ENCODE measurements at regions not wholly inside any gene's neighbourhood (a gene's known extent, or its start where the extent isn't known, plus 50 kb on each side); places are given as distances from the start of the nearest gene placed in this dataset.
A peak's percentile ranks its signal among the peaks of the same experiment; 100 is the strongest.

DNA sequence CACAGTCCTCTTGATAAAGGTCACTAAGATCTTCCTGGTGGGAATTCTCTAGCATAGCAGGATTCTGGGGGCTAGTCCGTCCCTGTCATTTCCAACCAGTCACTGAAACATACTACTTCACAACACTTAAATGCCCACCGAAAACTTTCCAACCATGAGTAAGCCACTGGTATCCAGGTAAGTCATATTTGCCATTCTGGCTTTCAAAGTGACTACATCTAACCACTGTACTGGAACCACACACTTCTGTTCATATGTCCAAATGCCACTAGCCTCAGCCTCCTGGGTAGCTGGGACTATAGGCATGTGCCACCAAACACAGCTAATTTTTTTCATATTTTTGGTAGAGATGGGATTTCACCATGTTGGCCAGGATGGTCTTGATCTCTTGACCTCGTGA, 64.3 kb upstream of the VANGL1 start:
- TF ChIP-seq POLR2A (IDR thresholded peaks at IDR 0.05; ENCODE audit: low read length) = no peak
- no peak for TF ChIP-seq GATA1 (IDR thresholded peaks at IDR 0.05; ENCODE audit: low read depth, low read length)
- DNase-seq = no peak

DNA sequence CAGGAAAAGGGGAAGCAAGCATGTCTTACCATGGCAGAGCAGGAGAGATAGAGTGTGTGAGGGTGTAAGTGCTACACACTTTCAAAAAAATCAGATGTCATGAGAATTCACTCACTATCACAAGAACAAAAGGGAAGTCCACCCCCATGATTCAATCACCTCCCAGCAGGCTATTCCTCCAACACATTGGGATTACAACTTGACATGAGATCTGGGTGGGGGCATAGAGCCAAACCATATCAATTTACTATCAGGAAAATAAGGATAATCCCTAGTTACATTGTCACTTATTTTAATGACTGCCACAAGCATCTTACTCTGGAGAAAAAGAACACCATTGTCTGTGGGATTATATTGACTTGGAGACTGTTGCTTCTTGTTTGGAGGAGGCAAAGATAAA, 66.1 kb upstream of the VANGL1 start:
- no peak for DNase-seq
- TF ChIP-seq GATA1 (IDR thresholded peaks at IDR 0.05; ENCODE audit: low read depth, low read length) (no peak), POLR2A (IDR thresholded peaks at IDR 0.05; ENCODE audit: low read length) (no peak)

DNA sequence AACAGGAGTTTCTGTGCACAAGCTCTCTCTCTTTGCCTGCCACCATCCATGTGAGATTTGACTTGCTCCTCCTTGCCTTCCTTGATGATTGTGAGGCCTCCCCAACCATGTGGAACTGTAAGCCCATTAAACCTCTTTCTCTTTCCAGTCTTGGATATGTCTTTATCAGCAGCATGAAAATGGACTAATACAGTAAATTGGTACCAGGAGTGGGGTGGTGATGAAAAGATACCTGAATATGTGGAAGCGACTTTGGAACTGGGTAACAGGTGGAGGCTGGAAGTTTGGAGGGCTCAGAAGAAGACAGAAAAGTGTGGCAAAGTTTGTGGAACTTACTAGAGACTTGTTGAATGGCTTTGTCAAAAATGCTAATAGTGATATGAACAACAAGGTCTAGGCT, 69.1 kb upstream of the VANGL1 start:
- TF ChIP-seq GATA1 (IDR thresholded peaks at IDR 0.05; ENCODE audit: low read depth, low read length) (no peak), POLR2A (IDR thresholded peaks at IDR 0.05; ENCODE audit: low read length) (no peak)

DNA sequence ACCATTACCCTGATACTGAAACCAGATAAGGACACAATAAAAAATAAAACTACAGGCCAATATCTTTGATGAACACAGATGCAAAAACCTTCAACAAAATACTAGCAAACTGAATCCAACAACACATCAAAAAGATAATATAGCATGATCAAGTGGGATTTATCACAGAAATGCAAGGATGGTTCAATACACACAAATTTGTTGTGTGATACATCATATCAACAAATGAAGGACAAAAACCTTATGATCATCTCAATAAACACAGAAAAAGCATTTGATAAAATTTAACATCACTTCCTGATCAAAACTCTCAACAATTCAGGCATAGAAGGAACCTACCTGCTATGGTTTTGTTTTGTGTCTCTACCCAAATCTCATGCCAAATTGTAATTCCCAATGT, 74.3 kb upstream of the VANGL1 start:
- no peak for DNase-seq
- no peak for TF ChIP-seq POLR2A (IDR thresholded peaks at IDR 0.05; ENCODE audit: low read length)
- TF ChIP-seq GATA1 (IDR thresholded peaks at IDR 0.05; ENCODE audit: low read depth, low read length) = no peak

More for the DNA sequence above, 69.1 kb upstream of the VANGL1 start:
- no peak for DNase-seq

DNA sequence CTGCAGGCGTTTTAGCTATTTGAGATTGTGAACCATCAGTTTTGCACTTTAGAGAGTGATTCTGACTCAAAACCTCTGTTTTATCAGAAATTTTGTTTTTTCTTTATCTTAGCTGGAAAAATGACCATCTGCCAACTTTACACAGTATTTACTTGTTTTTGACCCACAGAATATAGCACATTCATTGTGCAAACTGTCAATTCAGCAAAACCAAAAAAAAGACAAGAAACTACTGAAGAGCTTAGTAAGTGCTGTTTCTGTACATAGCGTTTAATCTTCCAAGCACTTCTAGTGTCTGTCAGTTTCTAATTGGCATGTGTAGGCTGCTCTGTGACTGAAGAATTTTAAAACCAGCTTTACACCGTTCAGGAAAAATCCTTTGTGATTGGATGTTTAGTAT, 76.0 kb upstream of the VANGL1 start:
- no peak for DNase-seq
- TF ChIP-seq POLR2A (IDR thresholded peaks at IDR 0.05; ENCODE audit: low read length) = no peak
- TF ChIP-seq GATA1 (IDR thresholded peaks at IDR 0.05; ENCODE audit: low read depth, low read length) = no peak

DNA sequence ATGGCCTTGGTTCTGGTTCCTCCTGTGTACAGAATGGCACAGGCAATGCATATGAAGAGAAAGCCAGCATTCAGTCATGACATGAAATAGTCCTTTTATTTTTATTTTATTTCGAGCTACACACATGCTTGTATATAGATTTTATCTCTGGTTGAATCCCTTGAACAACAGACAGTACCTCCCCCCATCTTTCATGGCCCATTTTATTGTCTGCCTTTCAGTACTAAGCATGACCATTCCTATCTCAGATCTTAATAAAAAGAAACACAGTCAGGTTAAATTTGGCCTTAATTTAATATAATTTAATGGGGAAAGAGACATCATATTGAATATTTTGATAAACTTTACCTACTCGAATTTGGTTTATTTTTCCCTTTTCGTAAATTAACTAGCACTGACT, 76.4 kb upstream of the VANGL1 start:
- TF ChIP-seq POLR2A (IDR thresholded peaks at IDR 0.05; ENCODE audit: low read length) (no peak), GATA1 (IDR thresholded peaks at IDR 0.05; ENCODE audit: low read depth, low read length) (no peak)
- no peak for DNase-seq

DNA sequence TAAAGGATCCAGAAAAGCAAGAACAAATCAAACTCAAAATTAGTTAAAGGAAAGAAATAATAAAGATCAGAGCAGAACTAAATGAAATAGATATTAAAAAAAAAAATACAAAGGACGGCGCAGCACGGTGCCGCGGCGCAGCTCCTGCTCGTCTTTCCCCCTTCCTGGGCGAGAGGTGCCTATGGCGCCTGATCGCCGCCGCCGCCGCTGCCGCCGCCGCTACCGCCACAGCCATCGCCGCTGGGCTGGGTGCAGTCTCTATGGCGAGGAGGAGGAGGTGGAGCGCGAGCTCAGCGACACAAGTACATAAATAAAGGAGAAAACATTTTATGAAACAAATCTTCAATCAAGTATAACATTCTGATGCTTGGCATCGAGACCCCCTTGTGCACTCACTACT, 77.6 kb upstream of the VANGL1 start:
- no peak for DNase-seq
- TF ChIP-seq POLR2A (IDR thresholded peaks at IDR 0.05; ENCODE audit: low read length) (no peak), GATA1 (IDR thresholded peaks at IDR 0.05; ENCODE audit: low read depth, low read length) (no peak)

DNA sequence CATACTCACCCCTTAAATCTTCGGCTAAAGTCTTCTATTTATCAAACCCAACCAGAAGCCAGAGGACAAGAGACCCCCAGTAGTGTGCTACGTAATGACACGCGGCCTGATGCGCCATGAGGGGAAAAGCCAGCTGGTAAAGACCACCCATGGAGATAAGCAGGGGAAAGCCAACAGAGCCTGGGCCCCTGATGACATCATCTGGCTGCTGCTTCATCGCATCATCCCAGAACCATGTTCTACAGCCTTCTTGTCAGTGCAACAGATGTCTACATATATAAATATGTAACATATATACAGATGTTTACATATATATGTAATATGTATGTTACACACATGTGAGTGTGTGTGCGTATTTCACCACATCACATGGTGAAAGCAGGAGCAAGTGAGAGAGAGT, 81.7 kb upstream of the VANGL1 start:
- peak in 1 of 2 experiments; percentile 10 for DNase-seq
- no peak for TF ChIP-seq GATA1 (IDR thresholded peaks at IDR 0.05; ENCODE audit: low read depth, low read length)
- no peak for TF ChIP-seq POLR2A (IDR thresholded peaks at IDR 0.05; ENCODE audit: low read length)

DNA sequence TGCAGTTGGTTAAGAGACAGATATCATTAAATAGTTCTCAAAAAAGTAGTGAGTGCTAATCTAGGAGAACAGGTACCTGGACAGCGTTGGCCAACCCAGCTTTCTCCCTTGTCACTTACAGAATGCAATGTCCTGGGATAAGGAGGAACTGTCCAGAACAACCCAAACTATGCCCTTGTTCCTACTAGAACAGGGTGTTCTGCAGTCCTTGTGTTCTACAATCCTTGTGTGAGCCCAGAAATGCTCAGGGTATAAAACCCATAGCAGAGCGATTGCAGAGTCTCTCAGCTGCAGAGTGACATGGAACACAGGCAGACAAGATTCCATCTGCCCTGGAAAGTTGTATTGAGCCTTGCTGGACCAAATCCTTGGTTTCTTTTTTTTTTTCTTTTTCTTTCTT, 83.5 kb upstream of the VANGL1 start:
- TF ChIP-seq GATA1 (IDR thresholded peaks at IDR 0.05; ENCODE audit: low read depth, low read length) = no peak
- no peak for TF ChIP-seq POLR2A (IDR thresholded peaks at IDR 0.05; ENCODE audit: low read length)
- DNase-seq = no peak

DNA sequence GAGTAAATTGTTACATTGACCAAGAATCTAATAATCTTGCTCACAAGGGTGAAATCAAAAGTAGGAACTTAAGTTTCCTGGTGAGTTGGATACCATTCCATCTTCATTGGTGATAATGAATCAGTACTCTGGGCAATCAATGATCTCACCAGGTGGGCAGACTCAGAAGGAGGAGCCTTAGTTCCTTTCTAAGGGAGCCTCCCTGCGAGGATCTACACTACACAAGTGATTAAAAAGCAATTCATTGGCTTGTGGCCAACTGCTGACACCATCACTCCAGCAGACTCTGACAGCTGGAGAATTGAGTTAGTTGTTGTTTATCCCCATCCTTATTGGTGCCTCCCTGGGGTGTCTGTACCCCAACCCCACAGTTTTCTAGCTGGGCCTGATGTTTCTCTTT, 84.1 kb upstream of the VANGL1 start:
- TF ChIP-seq GATA1 (IDR thresholded peaks at IDR 0.05; ENCODE audit: low read depth, low read length) = no peak
- TF ChIP-seq POLR2A (IDR thresholded peaks at IDR 0.05; ENCODE audit: low read length) = no peak
- DNase-seq = peak in 1 of 2 experiments; percentile 23

DNA sequence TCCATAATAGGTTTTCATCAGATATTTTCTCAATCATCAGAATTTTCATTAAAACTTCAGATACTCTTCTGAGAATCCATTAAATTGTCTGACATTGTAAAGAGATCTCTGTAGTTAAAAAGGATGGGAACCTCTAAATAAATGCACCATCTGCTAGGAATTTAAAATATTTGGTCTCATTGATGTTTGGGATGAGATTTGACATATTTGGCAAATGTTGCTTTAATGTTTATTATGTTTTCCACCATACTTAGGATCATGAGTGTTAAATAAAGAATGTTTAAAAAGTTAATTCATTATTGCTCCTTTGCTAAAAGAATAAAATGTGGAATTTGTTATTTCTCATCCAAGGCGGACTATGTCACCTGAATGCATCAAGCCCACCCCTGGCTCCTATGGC, 85.5 kb upstream of the VANGL1 start:
- DNase-seq = no peak
- TF ChIP-seq POLR2A (IDR thresholded peaks at IDR 0.05; ENCODE audit: low read length) = no peak
- TF ChIP-seq GATA1 (IDR thresholded peaks at IDR 0.05; ENCODE audit: low read depth, low read length) = no peak

DNA sequence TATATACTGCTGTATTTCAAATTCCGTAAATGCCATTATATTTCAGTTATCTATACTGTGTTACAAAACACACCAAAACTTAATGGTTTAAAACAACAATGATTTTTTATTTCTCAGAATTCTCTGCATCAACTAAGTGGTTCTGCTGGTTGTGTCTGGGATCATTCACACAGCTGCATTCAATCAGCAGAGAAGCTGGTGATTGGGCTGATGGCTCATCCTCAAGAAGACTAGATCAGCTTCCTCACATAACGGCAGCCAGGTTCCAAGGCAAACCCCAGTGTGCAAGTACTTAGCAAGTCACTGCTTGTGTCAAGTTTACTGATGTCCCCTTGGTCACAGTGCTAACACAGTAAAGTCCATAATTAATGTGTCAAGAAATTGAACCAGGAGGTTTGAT, 86.3 kb upstream of the VANGL1 start:
- no peak for TF ChIP-seq POLR2A (IDR thresholded peaks at IDR 0.05; ENCODE audit: low read length)
- no peak for TF ChIP-seq GATA1 (IDR thresholded peaks at IDR 0.05; ENCODE audit: low read depth, low read length)
- DNase-seq = no peak

DNA sequence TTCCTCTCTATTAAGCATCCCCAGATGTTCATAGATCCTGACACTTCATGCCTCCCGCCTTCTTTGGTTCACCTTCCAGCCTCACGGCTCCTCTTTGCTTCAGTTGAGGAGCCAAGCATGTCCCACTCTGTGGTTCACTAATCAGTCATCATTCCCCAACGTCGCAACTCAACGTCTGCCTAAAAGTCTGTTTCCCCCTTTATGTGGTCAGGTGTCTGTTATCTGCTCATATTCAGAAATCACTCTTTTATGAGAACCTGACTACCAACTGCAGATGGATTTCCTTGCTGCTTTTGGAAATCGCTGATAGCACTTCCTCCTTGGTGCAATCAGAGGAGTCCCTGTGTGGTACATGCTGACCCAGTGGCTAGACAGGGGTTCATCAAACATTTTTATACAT, 94.1 kb upstream of the VANGL1 start:
- TF ChIP-seq GATA1 (IDR thresholded peaks at IDR 0.05; ENCODE audit: low read depth, low read length) = no peak
- TF ChIP-seq POLR2A (IDR thresholded peaks at IDR 0.05; ENCODE audit: low read length) = no peak
- no peak for DNase-seq

DNA sequence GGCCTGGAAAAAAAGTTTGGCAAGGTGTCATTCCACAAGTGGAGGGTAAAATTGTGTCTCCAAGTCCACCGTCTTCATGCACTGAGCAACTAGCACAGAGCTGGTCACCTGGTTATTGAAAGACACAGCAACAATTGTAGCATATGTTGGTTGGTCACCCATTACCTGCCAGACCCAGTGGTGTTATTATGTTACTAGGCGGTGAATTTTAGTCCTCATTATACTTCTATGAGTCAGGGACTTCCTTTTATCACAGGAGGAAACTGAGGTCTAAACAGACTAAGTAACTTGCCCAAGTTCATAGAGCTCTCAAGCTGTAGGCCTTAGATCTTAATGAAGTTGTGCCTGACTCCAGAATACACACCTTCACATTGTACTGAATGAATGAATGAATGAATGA, 94.9 kb upstream of the VANGL1 start:
- TF ChIP-seq GATA1 (IDR thresholded peaks at IDR 0.05; ENCODE audit: low read depth, low read length) = no peak
- no peak for TF ChIP-seq POLR2A (IDR thresholded peaks at IDR 0.05; ENCODE audit: low read length)
- no peak for DNase-seq

DNA sequence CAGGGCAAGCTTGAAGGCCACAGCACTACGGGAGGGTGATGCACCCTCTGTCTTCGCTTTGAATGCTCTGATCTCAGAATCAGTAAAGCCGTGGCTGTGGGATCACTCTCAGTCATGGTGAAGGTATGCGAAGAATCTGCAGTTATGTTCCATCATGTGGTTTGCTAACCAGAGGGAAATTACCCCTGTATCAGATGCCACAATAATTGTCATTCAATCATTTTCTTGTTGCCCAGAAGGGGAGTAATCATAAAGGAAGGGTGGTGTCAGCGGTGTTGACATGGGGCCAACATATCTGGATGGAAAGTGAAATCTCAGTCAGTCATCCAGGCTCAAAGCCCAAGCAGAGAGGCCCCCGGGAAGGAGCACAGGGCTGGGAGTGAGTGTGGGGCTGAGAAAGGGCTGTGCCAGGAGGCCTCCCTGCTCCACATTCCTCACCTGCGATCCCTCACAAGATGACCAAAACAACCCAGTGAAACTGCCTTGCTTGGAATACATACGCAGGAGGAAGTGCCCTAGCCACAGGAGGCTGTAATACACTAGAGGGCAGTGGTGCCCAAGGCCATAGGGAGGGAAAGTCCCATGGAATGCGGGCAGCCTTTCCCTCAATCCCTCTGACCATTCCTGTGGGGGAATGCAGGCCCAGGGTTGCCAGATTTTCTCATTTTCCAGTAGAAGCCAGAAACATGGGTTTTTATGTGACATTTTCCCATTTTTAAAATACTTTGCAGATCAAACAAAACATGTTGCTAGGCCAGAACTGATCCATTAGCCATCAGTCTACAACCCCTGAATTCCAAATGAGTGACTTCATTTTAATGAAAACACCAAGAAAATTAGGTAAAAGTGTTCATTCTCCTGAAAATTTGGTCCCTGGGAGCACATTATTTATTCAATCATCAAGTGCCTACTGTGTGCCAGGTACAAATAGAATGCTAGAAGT, 95.7 kb upstream of the VANGL1 start:
- peak; percentile 4 to 7 for DNase-seq

More for the DNA sequence above, 95.7 kb upstream of the VANGL1 start:
- no peak for TF ChIP-seq POLR2A (IDR thresholded peaks at IDR 0.05; ENCODE audit: low read length)
- no peak for TF ChIP-seq GATA1 (IDR thresholded peaks at IDR 0.05; ENCODE audit: low read depth, low read length)

All from erythroblast (primary cell).